Astrocyte (in vitro differentiated cells and primary cell): ENCODE measurements at regions not wholly inside any gene's neighbourhood (a gene's known extent, or its start where the extent isn't known, plus 50 kb on each side); places are given as distances from the start of the nearest gene placed in this dataset.
A peak's percentile ranks its signal among the peaks of the same experiment; 100 is the strongest.

Experiments used
- DNase-seq: peaks from one replicate; pipeline ENCODE4 v3.0.0-alpha.2; 2010; ENCODE audit warnings: low read depth
- FAIRE-seq: peaks from 2 replicates; lab custom pipeline; 2011; peaks lifted over from hg19 to GRCh38; lab: Jason Lieb, UNC
- H2AFZ ChIP-seq: 2 replicates; pipeline ENCODE4 v1.6.0; 2012; ENCODE audit warnings: low read depth, low read length, inconsistent platforms
- H3K27ac ChIP-seq: 2 replicates; pipeline ENCODE4 v1.5.1; 2011; ENCODE audit warnings: low read depth, low read length, inconsistent platforms
- H3K27me3 ChIP-seq: 2 replicates; pipeline ENCODE4 v1.6.0; 2011; ENCODE audit warnings: low read length, inconsistent platforms; ENCODE audit not compliant: insufficient read depth
- H3K36me3 ChIP-seq: 2 replicates; pipeline ENCODE4 v1.5.1; 2011; ENCODE audit warnings: low read length, inconsistent platforms; ENCODE audit not compliant: insufficient read depth
- H3K4me1 ChIP-seq: 2 replicates; pipeline ENCODE4 v1.5.1; 2011; ENCODE audit warnings: low read length, inconsistent platforms; ENCODE audit not compliant: insufficient read depth
- H3K4me2 ChIP-seq: 2 replicates; pipeline ENCODE4 v1.6.0; 2012; ENCODE audit warnings: low read length, inconsistent platforms
- H3K4me3 ChIP-seq: 2 replicates; pipeline ENCODE4 v1.5.1; 2011; ENCODE audit warnings: low read depth, mild to moderate bottlenecking, low read length, inconsistent platforms; ENCODE audit not compliant: insufficient read depth
- H3K79me2 ChIP-seq: 2 replicates; pipeline ENCODE4 v1.6.0; 2012; ENCODE audit warnings: mild to moderate bottlenecking, low read length, inconsistent platforms; ENCODE audit not compliant: insufficient read depth
- H3K9ac ChIP-seq: 2 replicates; pipeline ENCODE4 v1.6.0; 2012; ENCODE audit warnings: mild to moderate bottlenecking, low read length, inconsistent platforms
- H3K9me3 ChIP-seq: 2 replicates; pipeline ENCODE4 v1.5.1; 2012; ENCODE audit warnings: low read depth, mild to moderate bottlenecking, low read length, inconsistent platforms; ENCODE audit not compliant: insufficient read depth
- H4K20me1 ChIP-seq: 2 replicates; pipeline ENCODE4 v1.6.0; 2012; ENCODE audit warnings: low read length, inconsistent platforms; ENCODE audit not compliant: insufficient read depth
- H3K27ac Mint-ChIP-seq: one replicate; pipeline ENCODE4 v1.8.0; 2021; ENCODE audit warnings: mild to moderate bottlenecking, mixed read lengths; ENCODE audit not compliant: unreplicated experiment
- H3K27me3 Mint-ChIP-seq: one replicate; pipeline ENCODE4 v1.8.0; 2021; ENCODE audit warnings: low read depth, mixed read lengths; ENCODE audit not compliant: unreplicated experiment
- H3K36me3 Mint-ChIP-seq: one replicate; pipeline ENCODE4 v1.8.0; 2021; ENCODE audit warnings: low read depth, mixed read lengths; ENCODE audit not compliant: unreplicated experiment
- H3K4me1 Mint-ChIP-seq: one replicate; pipeline ENCODE4 v1.8.0; 2021; ENCODE audit warnings: low read depth, mixed read lengths; ENCODE audit not compliant: unreplicated experiment
- H3K4me3 Mint-ChIP-seq: one replicate; pipeline ENCODE4 v1.8.0; 2021; ENCODE audit warnings: mild to moderate bottlenecking, moderate library complexity, mixed read lengths; ENCODE audit not compliant: unreplicated experiment
- H3K9me3 Mint-ChIP-seq: one replicate; pipeline ENCODE4 v1.8.0; 2021; ENCODE audit warnings: mild to moderate bottlenecking, mixed read lengths; ENCODE audit not compliant: unreplicated experiment
- EZH2 ChIP-seq: IDR thresholded peaks from 2 replicates; pipeline ENCODE4 v1.6.1; 2012; ENCODE audit warnings: mild to moderate bottlenecking, low read length, inconsistent platforms; ENCODE audit not compliant: insufficient read depth
- TF ChIP-seq, protein P1 (sequence below): IDR thresholded peaks from 2 replicates; pipeline ENCODE4 v1.5.1; 2011; ENCODE audit warnings: low read depth, mild to moderate bottlenecking, inconsistent platforms, low read length, moderate library complexity; ENCODE audit not compliant: insufficient read depth

DNA sequence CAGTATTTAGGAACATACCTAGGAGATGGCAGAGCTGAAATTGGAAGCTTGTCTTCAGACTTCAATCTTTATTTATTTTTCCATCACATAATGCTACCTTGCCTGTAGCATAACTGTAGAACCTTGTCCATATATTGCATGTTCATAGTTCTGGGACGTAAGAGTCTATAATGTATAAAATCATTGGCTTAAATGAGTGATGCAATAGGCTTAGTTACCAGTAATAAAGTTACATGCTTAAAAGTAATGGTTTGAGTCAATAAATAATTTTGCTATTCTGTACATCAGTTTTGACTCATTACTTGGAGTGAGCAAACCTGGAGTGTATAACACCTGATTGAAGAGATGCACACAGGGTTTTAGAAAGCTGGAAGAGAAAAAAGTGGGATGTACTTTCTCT is 229.3 kb downstream of the CDCA7 start:
- Histone ChIP-seq H3K27ac (no peak overlapping the region), H3K4me1 (peaks cover 5% of the 10 kb centered on the region), H3K36me3 (no peaks in the 10 kb centered on the region), H3K79me2 (no peaks in the 10 kb centered on the region), H3K9ac (no peak overlapping the region), H4K20me1 (no peaks in the 10 kb centered on the region), H3K4me3 (no peak overlapping the region), H2AFZ (no peak overlapping the region), H3K27me3 (no peaks in the 10 kb centered on the region), H3K9me3 (no peaks in the 10 kb centered on the region), H3K4me2 (no peak overlapping the region)
- no peaks in the 10 kb centered on the region for H3K36me3 Mint-ChIP-seq
- H3K4me1 Mint-ChIP-seq, result peaks cover 4% of the 10 kb centered on the region
- H3K27ac Mint-ChIP-seq, result no peak overlapping the region
- no peak for TF ChIP-seq EZH2
- TF ChIP-seq, protein P1, sequence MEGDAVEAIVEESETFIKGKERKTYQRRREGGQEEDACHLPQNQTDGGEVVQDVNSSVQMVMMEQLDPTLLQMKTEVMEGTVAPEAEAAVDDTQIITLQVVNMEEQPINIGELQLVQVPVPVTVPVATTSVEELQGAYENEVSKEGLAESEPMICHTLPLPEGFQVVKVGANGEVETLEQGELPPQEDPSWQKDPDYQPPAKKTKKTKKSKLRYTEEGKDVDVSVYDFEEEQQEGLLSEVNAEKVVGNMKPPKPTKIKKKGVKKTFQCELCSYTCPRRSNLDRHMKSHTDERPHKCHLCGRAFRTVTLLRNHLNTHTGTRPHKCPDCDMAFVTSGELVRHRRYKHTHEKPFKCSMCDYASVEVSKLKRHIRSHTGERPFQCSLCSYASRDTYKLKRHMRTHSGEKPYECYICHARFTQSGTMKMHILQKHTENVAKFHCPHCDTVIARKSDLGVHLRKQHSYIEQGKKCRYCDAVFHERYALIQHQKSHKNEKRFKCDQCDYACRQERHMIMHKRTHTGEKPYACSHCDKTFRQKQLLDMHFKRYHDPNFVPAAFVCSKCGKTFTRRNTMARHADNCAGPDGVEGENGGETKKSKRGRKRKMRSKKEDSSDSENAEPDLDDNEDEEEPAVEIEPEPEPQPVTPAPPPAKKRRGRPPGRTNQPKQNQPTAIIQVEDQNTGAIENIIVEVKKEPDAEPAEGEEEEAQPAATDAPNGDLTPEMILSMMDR, result no peak
- no peaks in the 10 kb centered on the region for H3K27me3 Mint-ChIP-seq
- no peak for FAIRE-seq
- no peak overlapping the region for H3K4me3 Mint-ChIP-seq
- H3K9me3 Mint-ChIP-seq, result no peaks in the 10 kb centered on the region
- DNase-seq, result no peak

DNA sequence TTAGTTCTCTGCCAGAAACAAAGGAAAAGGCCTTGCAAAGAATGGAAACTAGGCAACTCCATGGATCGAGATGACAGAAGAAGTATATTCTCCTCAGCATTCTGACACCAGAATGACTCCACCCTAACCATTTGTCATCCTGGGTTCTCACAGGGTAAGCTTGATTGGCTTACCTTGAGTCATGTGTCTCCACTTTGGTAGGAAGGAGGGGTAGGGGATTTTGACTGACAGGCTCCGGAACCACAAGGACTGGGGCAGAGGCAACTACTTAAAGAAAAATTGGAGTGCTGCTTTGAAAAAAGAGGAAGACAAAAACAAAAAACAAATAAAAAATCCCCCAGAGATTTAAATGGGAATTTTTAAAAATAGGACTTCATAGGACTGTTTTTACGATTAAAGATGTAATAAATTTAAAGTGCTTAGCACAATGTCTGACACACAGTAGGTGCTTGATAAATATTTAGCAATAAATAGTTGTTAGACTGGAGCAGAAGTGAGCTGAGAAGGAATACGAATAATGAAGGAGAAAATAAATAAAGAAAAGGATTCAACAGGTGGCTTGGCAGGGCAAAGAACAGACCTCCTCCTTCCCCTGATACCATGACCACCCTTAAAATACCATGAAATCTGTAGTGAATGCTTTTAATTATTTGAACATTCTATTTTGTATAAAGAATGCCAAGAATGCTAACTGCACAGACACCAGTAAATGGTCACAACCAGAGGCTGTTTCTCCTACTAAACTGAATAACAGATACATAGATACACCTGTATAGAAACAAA is 230.2 kb downstream of the CDCA7 start:
- H3K4me1 ChIP-seq, result peaks cover 14% of the 10 kb centered on the region
- Mint-ChIP-seq H3K4me1 (peaks cover 9% of the 10 kb centered on the region), H3K9me3 (no peaks in the 10 kb centered on the region), H3K4me3 (no peak overlapping the region), H3K27ac (no peak overlapping the region), H3K36me3 (no peaks in the 10 kb centered on the region), H3K27me3 (no peaks in the 10 kb centered on the region)
- no peaks in the 10 kb centered on the region for H4K20me1 ChIP-seq
- H3K79me2 ChIP-seq, result no peaks in the 10 kb centered on the region
- no peak for TF ChIP-seq EZH2
- TF ChIP-seq, protein P1, result no peak
- no peaks in the 10 kb centered on the region for H3K27me3 ChIP-seq
- DNase-seq (no peak), FAIRE-seq (no peak)
- no peak overlapping the region for H3K4me2 ChIP-seq
- no peak overlapping the region for H3K27ac ChIP-seq
- no peak overlapping the region for H3K9ac ChIP-seq
- no peaks in the 10 kb centered on the region for H3K9me3 ChIP-seq
- H3K4me3 ChIP-seq, result no peak overlapping the region
- H2AFZ ChIP-seq, result no peak overlapping the region
- no peaks in the 10 kb centered on the region for H3K36me3 ChIP-seq

GRCh38 chr2:173588931-173589369 is 234.3 kb downstream of the CDCA7 start:
- FAIRE-seq (no peak), DNase-seq (peak; percentile 27)
- Histone ChIP-seq H3K4me3 (no peak overlapping the region), H3K27me3 (no peaks in the 10 kb centered on the region), H3K9me3 (peaks cover 8% of the 10 kb centered on the region), H4K20me1 (no peaks in the 10 kb centered on the region), H3K4me2 (peak overlapping the region; percentile 48), H3K27ac (peak overlapping the region; percentile 67), H3K9ac (no peak overlapping the region), H3K79me2 (no peaks in the 10 kb centered on the region), H3K36me3 (no peaks in the 10 kb centered on the region), H3K4me1 (peaks cover 17% of the 10 kb centered on the region), H2AFZ (no peak overlapping the region)
- Mint-ChIP-seq H3K36me3 (no peaks in the 10 kb centered on the region), H3K4me3 (no peak overlapping the region), H3K9me3 (peaks cover 10% of the 10 kb centered on the region), H3K4me1 (peaks cover 16% of the 10 kb centered on the region), H3K27me3 (no peaks in the 10 kb centered on the region), H3K27ac (no peak overlapping the region)
- no peak for TF ChIP-seq EZH2
- TF ChIP-seq, protein P1, result no peak
